Activated CD4-positive, alpha-beta T cell treated with anti-CD3 and anti-CD28 coated beads for 4 hours (primary cell): ENCODE measurements at regions not wholly inside any gene's neighbourhood (a gene's known extent, or its start where the extent isn't known, plus 50 kb on each side); places are given as distances from the start of the nearest gene placed in this dataset.

ENCODE experiments used
- DNase-seq, 2 donors: peaks; one replicate each; pipeline ENCODE4 v3.0.0-alpha.2; 2020

- no peak for DNase-seq
Measured at GRCh38 chr15:94177112-94177511, 54.2 kb upstream of the MCTP2 start.

DNA sequence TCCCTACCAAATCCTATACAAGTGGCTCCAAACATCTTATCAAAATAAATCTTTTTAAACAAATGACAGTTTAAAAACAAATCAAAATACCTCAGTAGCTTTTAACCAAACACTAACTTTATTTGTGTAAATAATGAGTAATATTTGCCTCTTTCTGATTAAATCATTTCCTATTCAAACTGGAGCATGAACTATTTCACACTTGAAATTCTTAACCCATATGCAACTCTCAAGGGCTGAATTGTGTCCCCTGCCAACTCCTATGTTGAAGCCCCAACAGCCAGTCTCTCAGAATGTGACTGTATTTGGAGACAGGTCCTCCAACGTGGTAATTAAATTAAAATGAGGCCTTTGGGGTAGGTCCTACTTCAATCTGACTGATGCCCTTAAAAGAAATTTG, 55.9 kb upstream of the MCTP2 start:
- no peak for DNase-seq

- no peak for DNase-seq
Measured at GRCh38 chr15:94174399-94174802, 57.0 kb upstream of the MCTP2 start.

- no peak for DNase-seq
Measured at GRCh38 chr15:94168250-94168649, 63.1 kb upstream of the MCTP2 start.

- DNase-seq = no peak
Measured at GRCh38 chr15:94164971-94165370, 66.4 kb upstream of the MCTP2 start.

DNA sequence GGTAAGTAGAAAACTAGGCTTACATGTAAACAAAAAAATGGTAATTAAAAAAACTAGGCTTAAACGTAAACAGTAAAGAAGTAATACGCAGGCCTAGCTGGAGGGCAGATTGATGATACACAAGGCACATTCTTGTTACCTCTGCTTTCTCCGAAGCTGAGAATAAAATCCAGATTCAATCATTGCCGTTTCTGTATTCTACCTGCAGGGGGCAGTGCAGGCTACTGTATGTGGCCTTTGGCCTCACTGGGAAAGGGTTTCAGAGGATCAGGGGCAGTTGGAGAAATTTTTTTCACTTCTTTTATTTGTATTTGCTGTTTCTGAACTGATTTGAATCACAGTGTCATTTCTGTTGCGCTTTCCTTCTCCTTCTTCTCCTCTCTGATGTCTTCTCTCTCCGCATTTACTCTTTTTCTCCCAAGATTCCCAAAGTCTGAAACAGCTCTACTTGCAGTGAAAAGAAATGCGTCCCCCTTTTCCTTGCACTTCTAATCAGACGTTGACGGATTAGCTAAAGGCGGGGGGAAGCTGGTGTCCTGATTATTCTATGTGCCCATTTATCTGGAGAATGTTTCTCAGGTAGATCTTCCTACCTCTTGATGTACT, 67.1 kb upstream of the MCTP2 start:
- DNase-seq = peak; percentile 34 to 58

- DNase-seq = no peak
Measured at GRCh38 chr15:94162939-94163338, 68.4 kb upstream of the MCTP2 start.

- no peak for DNase-seq
Measured at GRCh38 chr15:94154255-94154654, 77.1 kb upstream of the MCTP2 start.

- DNase-seq = no peak
Measured at GRCh38 chr15:94145046-94145445, 86.3 kb upstream of the MCTP2 start.

GRCh38 chr15:94141802-94142201, 89.6 kb upstream of the MCTP2 start:
- DNase-seq = no peak

GRCh38 chr15:94135486-94136147, 95.7 kb upstream of the MCTP2 start:
- DNase-seq = no peak

GRCh38 chr15:94131875-94132274, 99.5 kb upstream of the MCTP2 start:
- no peak for DNase-seq

DNA sequence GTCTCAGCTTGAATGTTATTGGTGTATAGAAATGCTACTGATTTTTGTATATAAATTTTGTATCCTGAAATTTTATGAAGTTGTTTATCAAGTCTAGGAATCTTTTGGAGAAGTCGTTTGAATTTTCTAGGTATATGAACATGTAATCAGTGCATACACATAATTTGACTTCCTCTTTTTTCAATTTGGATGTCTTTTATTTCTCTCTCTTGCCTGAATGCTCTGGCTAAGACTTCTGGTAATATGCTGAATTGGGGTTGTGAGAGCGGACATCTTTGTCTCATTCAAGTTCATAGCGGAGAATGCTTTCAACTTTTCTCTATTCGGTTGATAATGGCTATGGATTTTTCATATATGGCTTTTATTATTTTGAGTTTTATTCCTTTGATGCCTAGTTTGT, 100.9 kb upstream of the MCTP2 start:
- no peak for DNase-seq

GRCh38 chr15:94127006-94127405, 104.4 kb upstream of the MCTP2 start:
- no peak for DNase-seq

DNA sequence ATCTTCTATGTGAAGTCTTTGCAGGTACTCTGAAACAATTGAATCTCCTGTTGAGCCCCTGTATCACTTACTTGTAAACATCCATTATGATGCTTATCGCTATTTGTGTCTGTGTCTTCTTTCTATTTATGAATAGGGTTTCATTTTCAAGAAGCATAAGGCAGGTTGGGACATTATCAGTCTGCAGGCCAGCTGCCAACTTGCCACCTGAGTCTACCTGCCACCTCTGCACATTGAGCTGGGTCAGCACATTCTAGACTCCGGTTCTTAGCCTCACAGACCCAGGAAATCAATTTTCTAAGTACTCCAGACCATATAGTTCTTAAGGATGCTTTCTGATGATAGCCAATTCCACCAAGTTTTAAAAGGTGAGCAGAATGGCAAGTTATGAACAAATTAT, 105.7 kb upstream of the MCTP2 start:
- no peak for DNase-seq

- no peak for DNase-seq
Measured at GRCh38 chr15:94125156-94125555, 106.2 kb upstream of the MCTP2 start.

GRCh38 chr15:94122516-94122915, 108.8 kb upstream of the MCTP2 start:
- no peak for DNase-seq

DNA sequence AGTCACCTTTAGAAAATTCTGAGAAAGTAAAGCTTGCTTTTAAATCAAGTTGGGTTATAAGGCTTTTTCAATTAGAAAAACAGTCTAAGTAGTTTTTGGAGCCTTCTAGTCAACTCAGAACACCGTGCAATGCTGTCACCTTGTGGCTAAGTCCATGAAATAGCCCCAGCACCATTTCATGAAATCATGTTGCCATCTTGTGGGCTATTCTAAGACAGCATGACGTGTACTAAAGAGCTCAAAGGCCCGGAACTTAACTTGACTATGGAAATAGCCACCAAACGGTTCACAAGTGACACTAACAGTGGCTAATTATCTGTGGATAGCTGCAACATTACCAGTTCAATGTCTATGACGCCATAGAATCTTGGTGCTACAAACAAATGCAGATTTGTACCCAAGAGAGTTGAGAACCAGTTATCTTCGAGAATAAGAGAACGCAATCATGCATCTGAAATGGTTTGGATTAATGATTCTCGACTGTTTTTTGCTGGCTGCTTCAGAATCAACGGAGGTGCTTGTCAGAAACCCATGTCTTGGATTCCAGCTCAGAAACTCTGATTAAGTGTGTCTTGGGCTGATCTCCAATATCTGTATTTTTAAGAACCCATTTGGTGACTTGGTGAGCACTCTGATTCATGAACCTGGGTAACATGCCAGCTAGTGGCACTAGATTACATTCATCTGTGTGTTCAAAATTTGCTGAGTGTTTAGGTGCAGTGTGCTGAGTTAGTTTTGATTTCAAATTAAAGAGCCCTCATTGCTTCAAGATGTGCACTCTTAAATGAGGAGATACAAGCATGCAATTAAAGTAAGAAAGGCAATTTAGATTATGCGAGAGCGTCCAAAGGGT, 111.2 kb upstream of the MCTP2 start:
- peak; percentile 26 to 29 for DNase-seq

- no peak for DNase-seq
Measured at GRCh38 chr15:94119298-94119811, 112.0 kb upstream of the MCTP2 start.

GRCh38 chr15:94110476-94111130, 120.8 kb upstream of the MCTP2 start:
- no peak for DNase-seq

DNA sequence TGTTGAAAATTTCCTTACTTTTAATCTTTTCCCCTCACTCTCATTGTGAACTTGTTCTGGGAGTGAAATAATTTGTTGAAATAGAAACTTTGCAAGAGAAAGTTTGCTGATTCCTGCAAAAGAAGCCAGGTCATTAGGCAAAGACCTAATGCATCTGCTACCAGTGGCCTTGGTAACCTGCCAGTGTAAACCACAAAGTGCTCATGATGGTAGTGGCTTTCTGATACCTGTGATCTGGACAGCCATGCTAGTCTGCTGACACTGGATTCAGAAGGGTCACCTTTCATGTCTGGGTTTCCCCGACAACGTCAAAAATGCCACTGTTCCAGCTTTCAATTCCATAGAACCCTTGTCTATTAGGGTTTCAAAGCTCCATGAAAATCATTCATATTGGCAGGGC, 123.7 kb upstream of the MCTP2 start:
- no peak for DNase-seq

DNA sequence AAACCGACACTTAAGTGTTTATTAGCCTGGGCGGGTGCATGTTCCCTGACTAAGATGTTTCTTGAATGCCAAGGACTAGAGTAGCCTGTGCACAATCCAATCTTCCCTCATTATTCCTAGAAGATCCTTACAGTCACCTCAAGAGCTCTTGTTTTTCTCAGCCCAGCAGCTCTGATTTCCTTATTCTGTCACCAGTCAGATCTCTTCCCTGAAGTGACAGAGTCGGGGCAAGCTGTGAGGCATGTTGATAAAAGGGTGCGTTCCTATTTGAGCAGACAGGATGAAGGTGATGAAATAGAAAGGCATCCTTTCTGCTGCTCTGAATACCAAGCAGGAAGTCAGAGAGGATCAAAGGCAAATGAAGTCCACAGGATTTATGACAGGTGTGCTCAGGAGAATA, 125.6 kb upstream of the MCTP2 start:
- DNase-seq = no peak

DNA sequence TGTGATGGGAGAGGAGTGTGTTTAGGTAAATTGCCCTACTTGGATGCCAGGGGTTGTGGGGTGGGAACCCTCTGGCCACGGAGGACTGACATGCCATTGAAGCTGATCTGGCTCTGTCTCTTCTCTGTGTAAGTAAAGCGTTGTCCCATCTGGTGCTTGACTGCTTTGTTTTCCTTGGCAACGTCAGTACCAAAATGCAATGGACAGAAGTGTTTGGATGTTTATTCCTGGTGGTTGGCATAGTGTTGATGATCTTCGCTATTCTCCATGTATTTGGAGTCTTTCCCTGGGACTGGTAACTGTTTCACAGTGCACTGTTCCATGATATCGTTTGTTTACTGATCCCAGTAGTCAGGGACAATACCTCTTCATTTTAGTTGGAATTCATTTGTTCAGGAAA, 130.5 kb upstream of the MCTP2 start:
- DNase-seq = no peak
